ENCODE measurements at regions not wholly inside any gene's neighbourhood (a gene's known extent, or its start where the extent isn't known, plus 50 kb on each side); places are given as distances from the start of the nearest gene placed in this dataset.

DNA sequence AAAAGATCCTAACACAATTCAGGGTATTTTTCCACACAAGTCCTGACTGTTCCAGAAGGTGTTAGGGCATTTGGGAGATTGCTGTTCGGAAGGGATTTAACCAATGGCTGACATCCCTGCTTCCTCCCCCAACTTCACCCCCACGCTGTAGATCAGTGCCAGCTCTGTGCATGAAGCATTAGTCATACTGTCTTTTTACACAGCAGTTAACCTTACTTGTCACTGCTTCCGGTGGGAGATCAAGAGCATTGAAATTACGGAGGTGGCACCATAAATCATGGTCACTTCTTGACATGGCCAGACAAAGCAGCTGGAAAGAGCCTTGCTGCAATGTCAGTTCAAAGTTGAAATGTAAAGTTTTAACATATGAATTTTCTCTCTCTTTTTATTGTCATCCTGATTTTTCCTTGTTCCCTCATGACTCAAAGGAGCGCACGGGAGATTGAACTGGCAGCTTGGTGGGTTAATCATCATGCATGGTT is 70.2 kb downstream of the HRH4 start:
- DNase-seq (ENCODE audit: low spot score) (peak; percentile 29), ATAC-seq (ENCODE audit: low FRiP score) (peak; percentile 80)
- TF ChIP-seq, protein P1, sequence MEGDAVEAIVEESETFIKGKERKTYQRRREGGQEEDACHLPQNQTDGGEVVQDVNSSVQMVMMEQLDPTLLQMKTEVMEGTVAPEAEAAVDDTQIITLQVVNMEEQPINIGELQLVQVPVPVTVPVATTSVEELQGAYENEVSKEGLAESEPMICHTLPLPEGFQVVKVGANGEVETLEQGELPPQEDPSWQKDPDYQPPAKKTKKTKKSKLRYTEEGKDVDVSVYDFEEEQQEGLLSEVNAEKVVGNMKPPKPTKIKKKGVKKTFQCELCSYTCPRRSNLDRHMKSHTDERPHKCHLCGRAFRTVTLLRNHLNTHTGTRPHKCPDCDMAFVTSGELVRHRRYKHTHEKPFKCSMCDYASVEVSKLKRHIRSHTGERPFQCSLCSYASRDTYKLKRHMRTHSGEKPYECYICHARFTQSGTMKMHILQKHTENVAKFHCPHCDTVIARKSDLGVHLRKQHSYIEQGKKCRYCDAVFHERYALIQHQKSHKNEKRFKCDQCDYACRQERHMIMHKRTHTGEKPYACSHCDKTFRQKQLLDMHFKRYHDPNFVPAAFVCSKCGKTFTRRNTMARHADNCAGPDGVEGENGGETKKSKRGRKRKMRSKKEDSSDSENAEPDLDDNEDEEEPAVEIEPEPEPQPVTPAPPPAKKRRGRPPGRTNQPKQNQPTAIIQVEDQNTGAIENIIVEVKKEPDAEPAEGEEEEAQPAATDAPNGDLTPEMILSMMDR (IDR thresholded peaks at IDR 0.05): no peak

GRCh38 chr18:24534271-24534670 is 73.8 kb downstream of the HRH4 start:
- DNase-seq (ENCODE audit: low spot score) (no peak), ATAC-seq (ENCODE audit: low FRiP score) (no peak)
- TF ChIP-seq, protein P1 (IDR thresholded peaks at IDR 0.05): no peak

DNA sequence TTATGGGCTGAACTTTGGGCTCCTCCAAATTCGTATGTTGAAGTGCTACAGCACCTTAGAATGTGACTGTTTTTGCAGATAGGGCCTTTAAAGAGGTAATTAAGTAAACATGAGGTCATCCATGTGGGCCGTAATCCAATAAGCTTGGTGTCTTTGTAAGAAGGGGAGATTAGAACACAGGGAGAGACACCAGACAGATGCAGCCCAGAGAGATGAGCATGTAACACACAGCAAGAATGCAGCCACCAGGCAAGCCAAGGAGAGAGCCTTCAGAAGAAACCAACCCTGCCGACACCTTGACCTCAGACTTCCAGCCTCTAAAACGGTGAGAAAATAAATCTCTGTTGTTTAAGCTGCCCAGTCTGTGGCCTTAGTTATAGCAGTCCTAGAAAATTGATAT is 74.3 kb downstream of the HRH4 start:
- DNase-seq (ENCODE audit: low spot score) (no peak), ATAC-seq (ENCODE audit: low FRiP score) (no peak)
- TF ChIP-seq, protein P1 (IDR thresholded peaks at IDR 0.05): no peak

GRCh38 chr18:24535527-24536295 is 75.3 kb downstream of the HRH4 start:
- ATAC-seq (ENCODE audit: low FRiP score) (no peak), DNase-seq (ENCODE audit: low spot score) (no peak)
- TF ChIP-seq, protein P1 (IDR thresholded peaks at IDR 0.05): no peak

DNA sequence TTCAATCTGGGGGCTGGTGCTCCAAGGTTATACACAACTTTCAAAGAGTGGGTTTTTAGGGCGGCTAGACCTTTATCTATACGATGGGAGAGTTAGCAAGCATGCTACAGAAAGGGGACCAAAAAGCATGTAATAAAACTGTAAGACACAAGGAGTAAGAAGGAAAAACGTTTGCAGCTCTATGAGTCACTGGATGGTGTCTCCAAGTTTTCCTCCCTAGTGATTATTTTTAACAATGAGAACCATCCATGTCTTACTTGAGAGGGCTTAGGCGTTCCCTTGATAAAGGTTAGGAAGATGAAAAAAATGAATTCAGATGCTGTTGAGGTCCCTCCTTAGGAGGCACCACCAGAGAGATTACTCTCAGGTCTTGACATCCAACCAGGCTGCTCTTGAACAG is 75.9 kb downstream of the HRH4 start:
- TF ChIP-seq, protein P1 (IDR thresholded peaks at IDR 0.05): no peak
- no peak for ATAC-seq (ENCODE audit: low FRiP score)
- DNase-seq (ENCODE audit: low spot score): no peak

DNA sequence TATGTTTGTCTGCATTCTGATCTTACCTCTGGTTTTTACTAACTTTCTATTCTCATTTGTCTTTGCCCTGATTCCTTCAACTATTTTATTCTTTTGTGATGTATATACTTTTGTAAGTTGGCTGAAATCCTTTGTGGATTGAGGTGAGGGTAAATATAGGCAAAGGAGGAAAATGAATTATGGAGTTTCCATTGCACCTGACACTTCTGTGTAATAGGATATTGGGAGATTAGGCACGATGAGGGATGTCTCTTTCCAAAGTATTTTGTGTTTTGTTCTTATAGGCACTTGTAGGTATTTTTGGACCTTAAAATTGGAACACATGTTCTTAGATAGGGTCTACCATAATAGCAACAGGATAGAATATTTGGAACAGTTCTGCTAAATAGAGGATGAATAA is 76.4 kb downstream of the HRH4 start:
- ATAC-seq (ENCODE audit: low FRiP score): no peak
- DNase-seq (ENCODE audit: low spot score): no peak
- TF ChIP-seq, protein P1 (IDR thresholded peaks at IDR 0.05): no peak
